Tibial nerve (tissue), 4 donors: ENCODE measurements at regions not wholly inside any gene's neighbourhood (a gene's known extent, or its start where the extent isn't known, plus 50 kb on each side); places are given as distances from the start of the nearest gene placed in this dataset.

Experiments used
- DNase-seq, 2 donors: peaks; one replicate each; pipeline ENCODE4 v3.0.0-alpha.2; 2019; ENCODE audit warnings: low spot score in 2 of 2
- H3K27ac ChIP-seq, 4 donors: fragments of 200-600 bp; sonication (generic) in 3 of 4; one replicate each; pipeline ENCODE4 v1.5.1; 2017 to 2019; ENCODE audit warnings: mild to moderate bottlenecking in 1 of 4
- H3K27me3 ChIP-seq, 2 donors: fragments of 200-600 bp; sonication (generic) in 1 of 2; one replicate each; pipeline versions ENCODE4 v1.5.1 to v1.6.0; 2017 to 2019
- H3K36me3 ChIP-seq, 3 donors: fragments of 200-600 bp; sonication (generic); one replicate each; pipeline ENCODE4 v1.5.1; 2018 to 2019
- H3K4me1 ChIP-seq, 4 donors: fragments of 200-600 bp; sonication (generic) in 3 of 4; one replicate each; pipeline ENCODE4 v1.5.1; 2017 to 2019
- H3K4me3 ChIP-seq, 4 donors: fragments of 200-600 bp; sonication (generic) in 3 of 4; one replicate each; pipeline ENCODE4 v1.5.1; 2017 to 2019; ENCODE audit warnings: mild to moderate bottlenecking in 1 of 4, moderate library complexity in 1 of 4
- H3K9me3 ChIP-seq, 4 donors: fragments of 200-600 bp; sonication (generic) in 3 of 4; one replicate each; pipeline ENCODE4 v1.5.1; 2017 to 2019
- EP300 ChIP-seq, 2 donors: sonication (generic); formaldehyde crosslinking; IDR thresholded peaks; one replicate each; pipeline ENCODE4 v1.6.1; 2017; ENCODE audit warnings: antibody characterized with exemption in 2 of 2, mild to moderate bottlenecking in 1 of 2
- POLR2A ChIP-seq, 2 donors: fragments of 450-650 bp; IDR thresholded peaks; one replicate each; pipeline ENCODE4 v1.6.1; 2017; ENCODE audit warnings: antibody characterized with exemption in 2 of 2, mild to moderate bottlenecking in 2 of 2, moderate library complexity in 2 of 2
- WGBS, 2 donors: methylation state at CpG; one replicate each; pipeline ENCODE4 v1.1.5; 2018; 5-methylcytosine and 5-hydroxymethylcytosine counted together
- TF ChIP-seq, protein P1 (sequence below), 5 experiments: fragments of 200-600 bp in 3 of 5; fragments of 450-650 bp in 2 of 5; sonication (generic) in 3 of 5; IDR thresholded peaks; one replicate each; pipeline ENCODE4 v1.5.1; 2016 to 2019; ENCODE audit warnings: antibody characterized with exemption in 5 of 5, mild to moderate bottlenecking in 3 of 5, moderate library complexity in 2 of 5

- TF ChIP-seq, protein P1, sequence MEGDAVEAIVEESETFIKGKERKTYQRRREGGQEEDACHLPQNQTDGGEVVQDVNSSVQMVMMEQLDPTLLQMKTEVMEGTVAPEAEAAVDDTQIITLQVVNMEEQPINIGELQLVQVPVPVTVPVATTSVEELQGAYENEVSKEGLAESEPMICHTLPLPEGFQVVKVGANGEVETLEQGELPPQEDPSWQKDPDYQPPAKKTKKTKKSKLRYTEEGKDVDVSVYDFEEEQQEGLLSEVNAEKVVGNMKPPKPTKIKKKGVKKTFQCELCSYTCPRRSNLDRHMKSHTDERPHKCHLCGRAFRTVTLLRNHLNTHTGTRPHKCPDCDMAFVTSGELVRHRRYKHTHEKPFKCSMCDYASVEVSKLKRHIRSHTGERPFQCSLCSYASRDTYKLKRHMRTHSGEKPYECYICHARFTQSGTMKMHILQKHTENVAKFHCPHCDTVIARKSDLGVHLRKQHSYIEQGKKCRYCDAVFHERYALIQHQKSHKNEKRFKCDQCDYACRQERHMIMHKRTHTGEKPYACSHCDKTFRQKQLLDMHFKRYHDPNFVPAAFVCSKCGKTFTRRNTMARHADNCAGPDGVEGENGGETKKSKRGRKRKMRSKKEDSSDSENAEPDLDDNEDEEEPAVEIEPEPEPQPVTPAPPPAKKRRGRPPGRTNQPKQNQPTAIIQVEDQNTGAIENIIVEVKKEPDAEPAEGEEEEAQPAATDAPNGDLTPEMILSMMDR (IDR thresholded peaks at IDR 0.05) = no peak
- TF ChIP-seq EP300 (IDR thresholded peaks at IDR 0.05) = peak; percentile 34 to 86
- TF ChIP-seq POLR2A (IDR thresholded peaks at IDR 0.05) = no peak
- WGBS, 2 donors = 48 to 54% methylated on average over 26 to 34 of the region's 35 CpGs
- Histone ChIP-seq H3K27ac (peak overlapping the region; percentile 75 to 91 (median 84)), H3K9me3 (no peaks in the 10 kb centered on the region), H3K27me3 (no peaks in the 10 kb centered on the region), H3K4me3 (no peak overlapping the region), H3K4me1 (peaks cover 7 to 91% (median 76%) of the 10 kb centered on the region in 4 donors), H3K36me3 (peaks cover 0 to 47% (median 4%) of the 10 kb centered on the region in 3 donors)
- peak; percentile 58 to 61 for DNase-seq
Measured at GRCh38 chr12:124396544-124397398, 101.9 kb downstream of the RFLNA start.

DNA sequence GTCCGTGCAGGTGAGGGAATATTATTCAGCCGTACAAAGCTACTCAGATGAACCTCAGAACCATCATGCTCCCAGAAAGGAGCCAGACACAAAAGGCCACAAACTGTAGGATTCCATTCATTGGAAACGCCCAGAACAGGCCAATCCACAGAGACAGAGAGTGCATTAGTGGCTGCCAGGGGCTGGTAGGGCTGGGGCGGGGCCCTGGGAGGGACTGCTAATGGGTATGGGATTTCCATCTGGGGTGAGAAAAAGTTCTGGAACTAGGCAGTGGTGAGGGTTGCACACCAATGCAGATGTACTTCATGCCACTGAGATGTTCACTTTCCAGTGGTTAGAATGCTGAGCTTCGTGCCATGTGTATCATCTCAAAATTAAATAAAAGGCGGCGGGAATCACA lies 101.1 kb downstream of the RFLNA start:
- Histone ChIP-seq H3K9me3 (no peaks in the 10 kb centered on the region), H3K27ac (peak overlapping the region; percentile 75 to 91 (median 84)), H3K27me3 (no peaks in the 10 kb centered on the region), H3K4me3 (no peak overlapping the region), H3K4me1 (peaks cover 7 to 92% (median 82%) of the 10 kb centered on the region in 4 donors), H3K36me3 (peaks cover 0 to 40% (median 0%) of the 10 kb centered on the region in 3 donors)
- no peak for DNase-seq
- TF ChIP-seq, protein P1 (IDR thresholded peaks at IDR 0.05) = no peak
- peak in 1 of 2 donors; percentile 48 for TF ChIP-seq EP300 (IDR thresholded peaks at IDR 0.05)
- WGBS, 2 donors = 56 to 68% methylated on average over 7 of the region's 7 CpGs

DNA sequence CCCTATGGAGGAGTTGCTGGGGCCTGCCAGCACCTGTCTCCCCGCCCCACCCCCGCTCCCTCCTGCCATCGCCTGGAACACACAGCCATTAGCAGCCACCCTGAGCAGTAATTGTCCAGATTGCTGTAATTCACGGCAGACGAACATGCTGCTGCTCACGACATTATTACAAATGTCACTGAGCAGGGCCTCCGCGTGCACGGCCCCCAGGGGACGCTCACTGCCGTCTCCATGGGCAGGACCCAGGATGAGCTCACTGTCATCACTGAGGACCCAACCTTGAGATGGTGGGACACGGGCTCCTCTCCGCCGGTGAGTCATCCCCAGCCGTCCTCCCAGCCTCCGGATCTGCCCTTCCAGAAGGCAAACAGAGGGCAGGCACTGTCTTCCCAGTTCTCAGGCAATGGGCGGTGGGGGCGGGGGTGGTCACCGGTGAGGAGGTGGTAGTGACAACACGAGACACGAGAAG lies 100.4 kb downstream of the RFLNA start:
- Histone ChIP-seq H3K27me3 (no peaks in the 10 kb centered on the region), H3K27ac (peak overlapping the region; percentile 75 to 91 (median 84)), H3K36me3 (peaks cover 0 to 33% (median 0%) of the 10 kb centered on the region in 3 donors), H3K4me1 (peaks cover 7 to 98% (median 87%) of the 10 kb centered on the region in 4 donors), H3K9me3 (no peaks in the 10 kb centered on the region), H3K4me3 (no peak overlapping the region)
- WGBS, 2 donors = 62 to 69% methylated on average over 17 to 21 of the region's 21 CpGs
- TF ChIP-seq POLR2A (IDR thresholded peaks at IDR 0.05) = no peak
- TF ChIP-seq, protein P1 (IDR thresholded peaks at IDR 0.05) = no peak
- no peak for TF ChIP-seq EP300 (IDR thresholded peaks at IDR 0.05)
- DNase-seq = no peak

- TF ChIP-seq, protein P1 (IDR thresholded peaks at IDR 0.05) = no peak
- TF ChIP-seq POLR2A (IDR thresholded peaks at IDR 0.05) (no peak), EP300 (IDR thresholded peaks at IDR 0.05) (no peak)
- peak overlapping the region; percentile 75 to 91 (median 84) for H3K27ac ChIP-seq
- WGBS, 2 donors = 45 to 48% methylated on average over 6 of the region's 6 CpGs
- H3K9me3 ChIP-seq = no peaks in the 10 kb centered on the region
- H3K27me3 ChIP-seq = no peaks in the 10 kb centered on the region
- DNase-seq = no peak
- H3K4me3 ChIP-seq = no peak overlapping the region
- H3K4me1 ChIP-seq = peaks cover 7 to 99% (median 93%) of the 10 kb centered on the region in 4 donors
- peaks cover 0 to 28% (median 0%) of the 10 kb centered on the region in 3 donors for H3K36me3 ChIP-seq
Measured at GRCh38 chr12:124394462-124395128, 99.7 kb downstream of the RFLNA start.
